Testis (tissue), 2 donors: ENCODE measurements at regions not wholly inside any gene's neighbourhood (a gene's known extent, or its start where the extent isn't known, plus 50 kb on each side); places are given as distances from the start of the nearest gene placed in this dataset.

Experiments used
- POLR2A ChIP-seq: fragments of 450-650 bp; IDR thresholded peaks from one replicate; pipeline ENCODE4 v1.6.1; 2017; ENCODE audit warnings: antibody characterized with exemption, mild to moderate bottlenecking, moderate library complexity
- TF ChIP-seq, protein P1 (sequence below), 3 experiments: fragments of 450-650 bp in 2 of 3; fragments of 200-600 bp in 1 of 3; sonication (generic) in 1 of 3; IDR thresholded peaks; one replicate each; pipeline ENCODE4 v1.5.1; 2016 to 2019; ENCODE audit warnings: antibody characterized with exemption in 3 of 3, mild to moderate bottlenecking in 2 of 3, moderate library complexity in 1 of 3

DNA sequence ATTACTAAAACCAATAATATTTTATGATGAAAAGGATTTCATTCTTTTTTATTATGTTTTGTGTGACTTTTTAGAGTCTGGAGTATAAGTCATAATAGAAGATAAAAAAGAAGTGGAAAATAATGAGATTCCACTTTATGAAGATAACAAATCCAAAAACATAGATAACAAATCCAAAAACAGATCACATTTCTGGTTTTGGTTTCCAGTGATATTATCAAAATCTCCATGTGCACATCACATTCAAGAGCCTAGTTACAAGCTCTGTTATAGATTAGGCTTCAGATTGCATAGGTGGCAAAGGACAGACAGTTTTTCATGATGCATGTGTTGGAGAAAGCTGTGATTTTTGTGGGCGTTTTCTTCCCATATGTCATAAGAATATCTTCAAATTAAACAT, 648.2 kb downstream of the STK39 start:
- TF ChIP-seq, protein P1, sequence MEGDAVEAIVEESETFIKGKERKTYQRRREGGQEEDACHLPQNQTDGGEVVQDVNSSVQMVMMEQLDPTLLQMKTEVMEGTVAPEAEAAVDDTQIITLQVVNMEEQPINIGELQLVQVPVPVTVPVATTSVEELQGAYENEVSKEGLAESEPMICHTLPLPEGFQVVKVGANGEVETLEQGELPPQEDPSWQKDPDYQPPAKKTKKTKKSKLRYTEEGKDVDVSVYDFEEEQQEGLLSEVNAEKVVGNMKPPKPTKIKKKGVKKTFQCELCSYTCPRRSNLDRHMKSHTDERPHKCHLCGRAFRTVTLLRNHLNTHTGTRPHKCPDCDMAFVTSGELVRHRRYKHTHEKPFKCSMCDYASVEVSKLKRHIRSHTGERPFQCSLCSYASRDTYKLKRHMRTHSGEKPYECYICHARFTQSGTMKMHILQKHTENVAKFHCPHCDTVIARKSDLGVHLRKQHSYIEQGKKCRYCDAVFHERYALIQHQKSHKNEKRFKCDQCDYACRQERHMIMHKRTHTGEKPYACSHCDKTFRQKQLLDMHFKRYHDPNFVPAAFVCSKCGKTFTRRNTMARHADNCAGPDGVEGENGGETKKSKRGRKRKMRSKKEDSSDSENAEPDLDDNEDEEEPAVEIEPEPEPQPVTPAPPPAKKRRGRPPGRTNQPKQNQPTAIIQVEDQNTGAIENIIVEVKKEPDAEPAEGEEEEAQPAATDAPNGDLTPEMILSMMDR (IDR thresholded peaks at IDR 0.05): no peak
- TF ChIP-seq POLR2A: no peak
